H1 (cell line): ENCODE measurements at regions not wholly inside any gene's neighbourhood (a gene's known extent, or its start where the extent isn't known, plus 50 kb on each side); places are given as distances from the start of the nearest gene placed in this dataset.

Experiments
- CTCF ChIA-PET: fragments of 300-600 bp; sonication (Branson Sonifier 250); formaldehyde crosslinking; loops from one replicate; lab custom pipeline; 2021; ENCODE audit not compliant: partially characterized antibody; lab: Charles Lee
- POLR2A ChIA-PET: fragments of 300-600 bp; sonication (Branson Sonifier 250); formaldehyde crosslinking; loops from one replicate; lab custom pipeline; 2021; ENCODE audit warnings: inconsistent platforms; ENCODE audit not compliant: partially characterized antibody; lab: Charles Lee
- DNase-seq, 2 experiments: peaks; one replicate each; pipeline versions ENCODE4 v3.0.0 to v3.0.0-alpha.2; 2010 to 2022; ENCODE audit warnings: low spot score in 2 of 2, low read depth in 1 of 2, mixed read lengths in 1 of 2
- FAIRE-seq: peaks from 2 replicates; lab custom pipeline; 2011; peaks lifted over from hg19 to GRCh38; lab: Jason Lieb, UNC
- H2AFZ ChIP-seq: 2 replicates; pipeline ENCODE4 v1.8.1; 2012; ENCODE audit warnings: low read length, inconsistent platforms
- H2AK5ac ChIP-seq: 2 replicates; pipeline ENCODE4 v1.6.1; 2013; ENCODE audit warnings: low read depth, low read length
- H2BK120ac ChIP-seq: replicated peaks from 2 replicates; pipeline ENCODE3; 2013; ENCODE audit warnings: low read depth, low read length, inconsistent platforms
- H2BK12ac ChIP-seq: 2 replicates; pipeline ENCODE4 v1.6.1; 2013; ENCODE audit warnings: low read depth, low read length
- H2BK15ac ChIP-seq: 2 replicates; pipeline ENCODE4 v1.6.1; 2013; ENCODE audit warnings: low read length
- H2BK20ac ChIP-seq: 2 replicates; pipeline ENCODE4 v1.6.1; 2013; ENCODE audit warnings: low read length
- H2BK5ac ChIP-seq: 2 replicates; pipeline ENCODE4 v1.6.1; 2013; ENCODE audit warnings: low read depth, low read length
- H3K14ac ChIP-seq: 2 replicates; pipeline ENCODE4 v1.6.1; 2013; ENCODE audit warnings: inconsistent platforms; ENCODE audit not compliant: insufficient read length
- H3K18ac ChIP-seq: 2 replicates; pipeline ENCODE4 v1.6.1; 2013; ENCODE audit warnings: low read length; ENCODE audit errors: extremely low read depth
- H3K23ac ChIP-seq: 2 replicates; pipeline ENCODE4 v1.6.1; 2013; ENCODE audit warnings: inconsistent platforms; ENCODE audit not compliant: insufficient read length
- H3K23me2 ChIP-seq: 2 replicates; pipeline ENCODE4 v1.6.1; 2013; ENCODE audit warnings: low read depth, low read length
- H3K27ac ChIP-seq: 2 replicates; pipeline ENCODE4 v1.6.1; 2011; ENCODE audit warnings: low read depth, low read length, inconsistent platforms
- H3K27me3 ChIP-seq, 4 experiments: replicated peaks in 1 of 4; 1 replicate in 1 of 4; 2 replicates in 3 of 4; pipeline versions ENCODE4 v1.6.1 to v1.8.1; 2011 to 2013; ENCODE audit warnings: low read length in 3 of 4, mild to moderate bottlenecking in 3 of 4, inconsistent platforms in 2 of 4, mixed read lengths in 2 of 4, moderate library complexity in 1 of 4; ENCODE audit not compliant: control insufficient read depth in 3 of 4, insufficient read depth in 3 of 4; ENCODE audit errors: extremely low read depth in 1 of 4
- H3K36me3 ChIP-seq, 4 experiments: 2 replicates each; pipeline versions ENCODE4 v1.6.1 to v1.8.1; 2011 to 2013; ENCODE audit warnings: mild to moderate bottlenecking in 4 of 4, low read length in 3 of 4, moderate library complexity in 2 of 4, control low read depth in 1 of 4, inconsistent platforms in 1 of 4; ENCODE audit not compliant: insufficient read depth in 4 of 4, control insufficient read depth in 2 of 4
- H3K4ac ChIP-seq: replicated peaks from 2 replicates; pipeline ENCODE3; 2013; ENCODE audit warnings: low read length, low read depth, mixed read lengths, inconsistent platforms; ENCODE audit not compliant: insufficient read length
- H3K4me1 ChIP-seq, 4 experiments: replicated peaks in 1 of 4; 1 replicate in 1 of 4; 2 replicates in 3 of 4; pipeline versions ENCODE4 v1.6.1 to v1.8.1; 2011 to 2013; ENCODE audit warnings: low read length in 3 of 4, inconsistent platforms in 2 of 4, mixed read lengths in 1 of 4; ENCODE audit not compliant: insufficient read depth in 4 of 4, control insufficient read depth in 3 of 4
- H3K4me2 ChIP-seq, 2 experiments: 2 replicates each; pipeline versions ENCODE4 v1.6.1 to v1.8.1; 2011 to 2013; ENCODE audit warnings: low read depth in 2 of 2, low read length in 2 of 2, control low read depth in 1 of 2, inconsistent platforms in 1 of 2, mild to moderate bottlenecking in 1 of 2; ENCODE audit not compliant: insufficient read depth in 1 of 2
- H3K4me3 ChIP-seq, 4 experiments: fragments of 200-600, 300-600 bp in 1 of 4; sonication (generic), shearing (Covaris generic), sonication (Bioruptor Twin) in 1 of 4; 2 replicates each; pipeline versions ENCODE4 v1.5.1 to v1.8.1; 2011 to 2016; ENCODE audit warnings: low read length in 4 of 4, low read depth in 3 of 4, control low read depth in 2 of 4, inconsistent platforms in 2 of 4, mild to moderate bottlenecking in 2 of 4, mixed read lengths in 1 of 4, moderate library complexity in 1 of 4; ENCODE audit not compliant: insufficient read depth in 2 of 4; ENCODE audit errors: extremely low read depth in 1 of 4
- H3K56ac ChIP-seq: replicated peaks from 2 replicates; pipeline ENCODE3; 2013; ENCODE audit warnings: low read depth, mild to moderate bottlenecking, mixed read lengths, low read length, inconsistent platforms; ENCODE audit not compliant: insufficient read length
- H3K79me1 ChIP-seq: 2 replicates; pipeline ENCODE4 v1.6.1; 2013; ENCODE audit warnings: low read depth, low read length, control low read depth
- H3K79me2 ChIP-seq, 2 experiments: 2 replicates each; pipeline versions ENCODE4 v1.6.1 to v1.8.1; 2012 to 2013; ENCODE audit warnings: low read length in 2 of 2, mild to moderate bottlenecking in 2 of 2, inconsistent platforms in 1 of 2; ENCODE audit not compliant: insufficient read depth in 2 of 2, control insufficient read depth in 1 of 2
- H3K9ac ChIP-seq, 4 experiments: replicated peaks in 1 of 4; 1 replicate in 1 of 4; 2 replicates in 3 of 4; pipeline versions ENCODE4 v1.6.1 to v1.8.1; 2011 to 2013; ENCODE audit warnings: low read depth in 3 of 4, low read length in 3 of 4, control low read depth in 2 of 4, mild to moderate bottlenecking in 2 of 4, moderate library complexity in 2 of 4, inconsistent platforms in 1 of 4; ENCODE audit errors: extremely low read depth in 1 of 4
- H3K9me3 ChIP-seq, 2 experiments: 2 replicates each; pipeline versions ENCODE4 v1.6.1 to v1.8.1; 2012 to 2013; ENCODE audit warnings: mild to moderate bottlenecking in 2 of 2, moderate library complexity in 2 of 2, control low read depth in 1 of 2, inconsistent platforms in 1 of 2, low read depth in 1 of 2, low read length in 1 of 2, mixed read lengths in 1 of 2; ENCODE audit not compliant: insufficient read depth in 2 of 2
- H4K20me1 ChIP-seq, 2 experiments: replicated peaks in 1 of 2; 2 replicates each; pipeline versions ENCODE3 to v1.8.1; 2011 to 2013; ENCODE audit warnings: inconsistent platforms in 2 of 2, low read length in 2 of 2, mild to moderate bottlenecking in 1 of 2; ENCODE audit not compliant: insufficient read depth in 2 of 2, control insufficient read depth in 1 of 2
- H4K5ac ChIP-seq: 2 replicates; pipeline ENCODE4 v1.6.1; 2013; ENCODE audit warnings: low read length, low read depth, mixed read lengths, inconsistent platforms; ENCODE audit not compliant: insufficient read length
- H4K8ac ChIP-seq: 2 replicates; pipeline ENCODE4 v1.8.0; 2013; ENCODE audit warnings: mild to moderate bottlenecking, moderate library complexity, low read length, inconsistent platforms; ENCODE audit not compliant: insufficient read depth; ENCODE audit errors: extremely low read depth
- H4K91ac ChIP-seq: replicated peaks from 2 replicates; pipeline ENCODE3; 2013; ENCODE audit warnings: low read length, mixed read lengths, inconsistent platforms; ENCODE audit not compliant: insufficient read length
- BRCA1 ChIP-seq: IDR thresholded peaks from 2 replicates; pipeline ENCODE4 v1.6.1; 2012; ENCODE audit warnings: low read depth, low read length, improper control_type of control experiment
- CHD2 ChIP-seq: IDR thresholded peaks from 2 replicates; pipeline ENCODE4 v1.6.1; 2012; ENCODE audit warnings: low read length, improper control_type of control experiment
- FOSL1 ChIP-seq: IDR thresholded peaks from 2 replicates; pipeline ENCODE4 v1.6.1; 2011; ENCODE audit warnings: mild to moderate bottlenecking, low read depth, low read length, moderate library complexity; ENCODE audit not compliant: insufficient read depth
- TAF7 ChIP-seq: optimal IDR thresholded peaks from 2 replicates; pipeline ENCODE3; 2011; ENCODE audit warnings: low read depth, mild to moderate bottlenecking, inconsistent platforms, low read length, moderate library complexity, borderline replicate concordance
- WGBS, 2 experiments: shearing (Covaris generic) in 1 of 2; methylation state at CpG; one replicate each; pipeline versions ENCODE4 v1.1.6 to v1.1.7; 2013 to 2015; ENCODE audit warnings: low lambda C conversion rate in 2 of 2, mixed read lengths in 2 of 2, inconsistent platforms in 1 of 2, low coverage in 1 of 2, missing lambda C conversion rate in 1 of 2; ENCODE audit not compliant: insufficient replicate concordance in 2 of 2, insufficient coverage in 1 of 2, insufficient read length in 1 of 2; ENCODE audit errors: extremely low coverage in 1 of 2, missing lambda C conversion rate in 1 of 2; 5-methylcytosine and 5-hydroxymethylcytosine counted together

DNA sequence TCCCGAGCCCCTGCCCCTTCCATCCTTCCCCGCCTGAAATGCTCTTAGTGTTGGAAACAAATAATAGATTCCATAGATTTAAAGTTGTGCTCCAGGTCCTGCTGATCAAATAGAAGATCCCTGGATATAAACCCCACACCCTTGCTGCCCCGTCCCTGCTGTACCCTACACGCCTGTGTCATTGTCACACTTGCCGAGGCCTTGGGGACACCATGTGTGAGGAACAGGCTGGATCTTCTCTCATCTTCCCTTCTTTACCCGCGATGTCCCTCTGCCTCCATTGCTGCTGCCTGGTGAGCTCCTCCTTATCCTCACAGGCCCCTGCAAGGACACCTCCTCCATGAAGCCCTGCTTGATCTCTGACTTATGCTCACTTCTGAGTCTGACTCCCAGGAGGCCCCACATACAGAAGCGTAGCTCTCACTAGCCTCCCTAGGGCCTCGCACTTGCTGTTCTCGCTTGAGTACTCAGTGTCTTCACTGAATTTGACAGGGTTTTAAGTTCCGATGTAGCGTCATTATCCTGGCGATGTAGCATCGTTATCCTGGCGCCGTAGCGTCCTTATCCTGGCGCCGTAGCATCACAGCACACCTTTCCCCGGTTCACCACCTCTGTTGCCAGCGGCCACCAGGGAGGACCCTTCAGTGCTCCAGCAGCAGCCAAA, 221.9 kb downstream of the NDUFA10 start:
- H2BK20ac ChIP-seq: no peak overlapping the region
- no peak overlapping the region for H2BK120ac ChIP-seq
- no peak overlapping the region for H3K4ac ChIP-seq
- no peak overlapping the region for H3K23ac ChIP-seq
- FAIRE-seq (no peak), DNase-seq (no peak)
- no peaks in the 10 kb centered on the region for H3K27me3 ChIP-seq
- no peak overlapping the region; the same call in 1 of the 2 replicates for H2BK5ac ChIP-seq
- no peak overlapping the region for H2BK15ac ChIP-seq
- no peak overlapping the region for H3K9ac ChIP-seq
- H3K14ac ChIP-seq: no peak overlapping the region
- no peak overlapping the region for H3K4me2 ChIP-seq
- no peak overlapping the region for H3K18ac ChIP-seq
- ChIA-PET POLR2A (no interaction called here), CTCF (no interaction called here)
- no peaks in the 10 kb centered on the region for H3K36me3 ChIP-seq
- H2AFZ ChIP-seq: no peak overlapping the region
- H4K8ac ChIP-seq: no peak overlapping the region
- no peak overlapping the region for H2AK5ac ChIP-seq
- no peaks in the 10 kb centered on the region for H4K20me1 ChIP-seq
- H3K79me2 ChIP-seq: no peaks in the 10 kb centered on the region
- H3K23me2 ChIP-seq: no peaks in the 10 kb centered on the region
- H2BK12ac ChIP-seq: no peak overlapping the region
- H3K9me3 ChIP-seq: no peaks in the 10 kb centered on the region
- no peaks in the 10 kb centered on the region for H3K4me1 ChIP-seq
- 90% methylated on average over 21 of the region's 21 CpGs; no CpG with 5 or more reads in 1 of the 2 experiments for WGBS, 2 experiments
- no peak for TF ChIP-seq FOSL1
- no peak for TF ChIP-seq BRCA1
- TF ChIP-seq CHD2: no peak
- TF ChIP-seq TAF7: no peak
- H3K56ac ChIP-seq: no peak overlapping the region
- H4K91ac ChIP-seq: no peak overlapping the region
- H3K27ac ChIP-seq: no peak overlapping the region
- H3K4me3 ChIP-seq: no peak overlapping the region
- no peak overlapping the region for H4K5ac ChIP-seq
- no peaks in the 10 kb centered on the region for H3K79me1 ChIP-seq
